Glutamatergic neuron (in vitro differentiated cells): ENCODE measurements at regions not wholly inside any gene's neighbourhood (a gene's known extent, or its start where the extent isn't known, plus 50 kb on each side); places are given as distances from the start of the nearest gene placed in this dataset.

Experiments
- DNase-seq: peaks from one replicate; pipeline ENCODE4 v3.0.0; 2022
- H3K27ac Mint-ChIP-seq: one replicate; pipeline ENCODE4 v1.8.0; 2020; ENCODE audit warnings: mild to moderate bottlenecking, mixed read lengths, inconsistent platforms; ENCODE audit not compliant: unreplicated experiment
- H3K27me3 Mint-ChIP-seq: one replicate; pipeline ENCODE4 v1.8.0; 2020; ENCODE audit warnings: mild to moderate bottlenecking, moderate library complexity, mixed read lengths, inconsistent platforms; ENCODE audit not compliant: unreplicated experiment
- H3K36me3 Mint-ChIP-seq: one replicate; pipeline ENCODE4 v1.8.0; 2020; ENCODE audit warnings: mild to moderate bottlenecking, mixed read lengths, inconsistent platforms; ENCODE audit not compliant: unreplicated experiment
- H3K4me1 Mint-ChIP-seq: one replicate; pipeline ENCODE4 v1.8.0; 2020; ENCODE audit warnings: mild to moderate bottlenecking, low read depth, mixed read lengths, inconsistent platforms; ENCODE audit not compliant: unreplicated experiment
- H3K4me3 Mint-ChIP-seq: one replicate; pipeline ENCODE4 v1.8.0; 2020; ENCODE audit warnings: mild to moderate bottlenecking, mixed read lengths, inconsistent platforms; ENCODE audit not compliant: unreplicated experiment
- H3K9me3 Mint-ChIP-seq: one replicate; pipeline ENCODE4 v1.8.0; 2020; ENCODE audit warnings: mild to moderate bottlenecking, moderate library complexity, mixed read lengths, inconsistent platforms; ENCODE audit not compliant: unreplicated experiment
- CTCF ChIP-seq: fragments of 200-600 bp; sonication (generic); IDR thresholded peaks from one replicate; pipeline ENCODE4 v1.5.0; 2021; ENCODE audit not compliant: partially characterized antibody, unreplicated experiment

DNA sequence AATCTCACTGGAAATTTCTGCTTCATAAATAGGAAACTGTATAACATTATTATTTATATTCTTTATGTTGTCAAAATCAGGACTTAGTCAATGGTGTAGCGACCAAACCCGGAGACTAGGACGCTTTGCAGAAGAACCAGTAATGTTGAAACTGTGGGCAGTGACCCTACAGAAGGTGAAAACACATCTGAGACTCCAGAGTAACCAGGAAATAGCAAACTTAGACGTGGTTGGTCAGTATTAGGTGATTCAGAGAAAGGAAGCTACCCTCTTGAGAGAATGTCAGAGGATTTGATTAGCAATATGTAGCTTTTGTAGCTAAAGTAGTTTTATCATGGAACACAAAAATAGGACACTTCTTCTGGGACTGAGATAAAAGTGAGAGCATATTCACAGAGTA lies 381.9 kb downstream of the SLC16A7 start:
- no peak for DNase-seq
- TF ChIP-seq CTCF = no peak
- Mint-ChIP-seq H3K4me3 (no peak overlapping the region), H3K9me3 (no peaks in the 10 kb centered on the region), H3K27me3 (no peaks in the 10 kb centered on the region), H3K4me1 (no peaks in the 10 kb centered on the region), H3K27ac (no peak overlapping the region), H3K36me3 (no peaks in the 10 kb centered on the region)

- no peak overlapping the region for H3K4me3 Mint-ChIP-seq
- no peak for TF ChIP-seq CTCF
- H3K27ac Mint-ChIP-seq = no peak overlapping the region
- no peaks in the 10 kb centered on the region for H3K4me1 Mint-ChIP-seq
- DNase-seq = no peak
- no peaks in the 10 kb centered on the region for H3K36me3 Mint-ChIP-seq
- no peaks in the 10 kb centered on the region for H3K27me3 Mint-ChIP-seq
- no peaks in the 10 kb centered on the region for H3K9me3 Mint-ChIP-seq
Measured at GRCh38 chr12:59980476-59980875, 384.6 kb downstream of the SLC16A7 start.

GRCh38 chr12:59999291-59999690 lies 403.5 kb downstream of the SLC16A7 start:
- Mint-ChIP-seq H3K4me1 (peaks cover 7% of the 10 kb centered on the region), H3K9me3 (peaks cover 4% of the 10 kb centered on the region), H3K36me3 (peaks cover 4% of the 10 kb centered on the region), H3K27ac (no peak overlapping the region), H3K4me3 (no peak overlapping the region), H3K27me3 (no peaks in the 10 kb centered on the region)
- TF ChIP-seq CTCF = no peak
- DNase-seq = no peak

- Mint-ChIP-seq H3K36me3 (no peaks in the 10 kb centered on the region), H3K4me1 (no peaks in the 10 kb centered on the region), H3K27ac (no peak overlapping the region), H3K4me3 (no peak overlapping the region), H3K9me3 (peaks cover 2% of the 10 kb centered on the region), H3K27me3 (peaks cover 2% of the 10 kb centered on the region)
- no peak for TF ChIP-seq CTCF
- no peak for DNase-seq
Measured at GRCh38 chr12:60010486-60010885, 414.7 kb downstream of the SLC16A7 start.

DNA sequence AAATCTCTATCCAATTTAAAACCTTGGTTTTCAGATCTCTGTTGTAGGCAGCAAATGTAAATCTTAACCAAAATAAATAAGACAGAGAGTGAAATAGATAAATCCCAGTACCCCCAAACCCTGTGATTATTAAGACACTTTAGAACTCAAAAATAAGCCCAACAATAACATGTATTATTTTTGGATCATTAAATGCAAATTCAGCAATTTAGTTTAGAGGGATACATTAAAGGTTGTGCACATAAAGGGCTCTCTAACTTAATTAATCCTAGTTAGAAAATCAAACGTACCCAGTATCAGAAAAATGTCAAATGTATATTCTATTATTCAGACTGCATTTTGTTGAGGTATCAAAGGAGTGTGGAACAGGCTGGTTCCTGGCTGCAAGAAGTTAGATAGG lies 416.8 kb downstream of the SLC16A7 start:
- Mint-ChIP-seq H3K27me3 (peaks cover 4% of the 10 kb centered on the region), H3K36me3 (no peaks in the 10 kb centered on the region), H3K9me3 (peaks cover 2% of the 10 kb centered on the region), H3K4me3 (no peak overlapping the region), H3K27ac (no peak overlapping the region), H3K4me1 (no peaks in the 10 kb centered on the region)
- no peak for TF ChIP-seq CTCF
- DNase-seq = no peak
